ENCODE measurements at regions not wholly inside any gene's neighbourhood (a gene's known extent, or its start where the extent isn't known, plus 50 kb on each side); places are given as distances from the start of the nearest gene placed in this dataset.

- TF ChIP-seq, protein P1, sequence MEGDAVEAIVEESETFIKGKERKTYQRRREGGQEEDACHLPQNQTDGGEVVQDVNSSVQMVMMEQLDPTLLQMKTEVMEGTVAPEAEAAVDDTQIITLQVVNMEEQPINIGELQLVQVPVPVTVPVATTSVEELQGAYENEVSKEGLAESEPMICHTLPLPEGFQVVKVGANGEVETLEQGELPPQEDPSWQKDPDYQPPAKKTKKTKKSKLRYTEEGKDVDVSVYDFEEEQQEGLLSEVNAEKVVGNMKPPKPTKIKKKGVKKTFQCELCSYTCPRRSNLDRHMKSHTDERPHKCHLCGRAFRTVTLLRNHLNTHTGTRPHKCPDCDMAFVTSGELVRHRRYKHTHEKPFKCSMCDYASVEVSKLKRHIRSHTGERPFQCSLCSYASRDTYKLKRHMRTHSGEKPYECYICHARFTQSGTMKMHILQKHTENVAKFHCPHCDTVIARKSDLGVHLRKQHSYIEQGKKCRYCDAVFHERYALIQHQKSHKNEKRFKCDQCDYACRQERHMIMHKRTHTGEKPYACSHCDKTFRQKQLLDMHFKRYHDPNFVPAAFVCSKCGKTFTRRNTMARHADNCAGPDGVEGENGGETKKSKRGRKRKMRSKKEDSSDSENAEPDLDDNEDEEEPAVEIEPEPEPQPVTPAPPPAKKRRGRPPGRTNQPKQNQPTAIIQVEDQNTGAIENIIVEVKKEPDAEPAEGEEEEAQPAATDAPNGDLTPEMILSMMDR (IDR thresholded peaks at IDR 0.05; ENCODE audit: control insufficient read depth, insufficient read depth, low read depth, low read length, missing control alignments), result no peak
- H3K4me3 ChIP-seq (ENCODE audit: control insufficient read depth, low read depth, low read length), result no peak overlapping the region
- DNase-seq (ENCODE audit: low read depth), result no peak
These were observed 901.3 kb upstream of the SEMA6A start for GRCh38 chr5:117475919-117476318.

DNA sequence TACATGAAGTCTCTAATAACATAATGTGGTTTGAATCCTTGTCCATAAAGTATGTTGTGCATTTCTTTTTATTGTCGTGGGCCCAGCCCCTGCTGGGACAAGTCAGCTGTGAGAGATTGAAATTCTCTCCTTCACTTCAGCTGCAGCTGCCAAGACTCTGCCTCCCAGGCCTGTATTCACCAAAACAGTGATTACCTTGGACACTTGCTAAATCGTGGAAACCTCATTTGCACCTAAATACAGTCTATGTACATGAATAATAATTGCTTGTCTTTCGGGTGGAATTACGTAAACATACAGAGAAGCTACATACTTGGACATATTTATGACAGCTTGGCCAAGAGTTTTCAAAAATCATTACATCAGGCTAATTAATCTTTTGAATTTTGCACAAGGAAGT, 898.5 kb upstream of the SEMA6A start:
- TF ChIP-seq, protein P1 (IDR thresholded peaks at IDR 0.05; ENCODE audit: control insufficient read depth, insufficient read depth, low read depth, low read length, missing control alignments), result no peak
- H3K4me3 ChIP-seq (ENCODE audit: control insufficient read depth, low read depth, low read length), result no peak overlapping the region
- no peak for DNase-seq (ENCODE audit: low read depth)

DNA sequence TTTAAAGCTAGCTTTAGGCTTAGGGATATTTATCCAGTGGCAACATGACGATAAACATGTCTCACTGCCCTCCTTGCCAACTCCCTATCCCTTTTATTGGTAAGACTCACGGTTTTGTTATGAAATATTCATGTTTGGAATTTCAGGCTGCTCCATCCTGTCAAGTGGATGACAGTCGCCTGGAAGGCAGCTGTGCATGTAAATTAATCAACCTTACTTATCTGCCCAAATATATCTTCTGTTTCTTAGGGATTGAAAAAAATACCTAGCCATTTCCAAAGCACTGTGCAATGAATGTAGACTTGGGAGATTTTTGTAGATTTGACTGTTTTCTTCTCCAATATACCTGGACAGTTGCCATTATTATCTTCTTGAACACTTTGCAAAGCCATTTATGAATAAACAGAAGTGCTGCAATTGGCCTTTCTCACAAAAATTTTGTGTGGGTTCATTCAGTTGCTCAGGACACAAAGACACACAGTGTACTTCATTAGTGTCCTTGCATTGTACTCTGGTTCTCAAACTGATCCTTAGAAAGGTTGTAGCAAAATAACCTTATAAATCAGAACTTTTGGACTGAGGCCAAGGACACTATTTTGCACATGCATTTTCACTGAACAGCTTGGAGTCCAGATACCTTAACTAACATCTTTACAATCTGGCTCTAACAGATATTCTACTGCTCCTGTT, 889.4 kb upstream of the SEMA6A start:
- DNase-seq (ENCODE audit: low read depth), result no peak
- no peak overlapping the region for H3K4me3 ChIP-seq (ENCODE audit: control insufficient read depth, low read depth, low read length)
- TF ChIP-seq, protein P1 (IDR thresholded peaks at IDR 0.05; ENCODE audit: control insufficient read depth, insufficient read depth, low read depth, low read length, missing control alignments), result no peak

DNA sequence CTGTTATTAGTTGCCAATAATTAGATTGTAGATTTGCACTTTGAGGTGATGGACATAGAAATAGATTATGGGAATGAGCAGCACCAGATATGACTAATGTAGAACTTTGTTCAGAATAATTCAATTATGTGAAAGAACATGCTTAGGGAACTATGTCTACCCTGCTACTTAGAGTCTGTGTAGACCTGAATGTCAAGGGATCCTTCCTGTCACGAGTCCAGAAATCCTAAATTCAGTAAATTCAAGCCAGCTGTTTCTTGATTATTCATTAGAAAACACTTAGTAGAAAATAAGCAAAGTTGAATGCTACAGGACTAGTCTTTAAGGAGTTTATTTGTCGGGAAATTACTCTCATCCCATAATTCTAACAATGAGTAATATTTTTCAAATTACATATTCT, 887.3 kb upstream of the SEMA6A start:
- no peak overlapping the region for H3K4me3 ChIP-seq (ENCODE audit: control insufficient read depth, low read depth, low read length)
- no peak for DNase-seq (ENCODE audit: low read depth)
- TF ChIP-seq, protein P1 (IDR thresholded peaks at IDR 0.05; ENCODE audit: control insufficient read depth, insufficient read depth, low read depth, low read length, missing control alignments), result no peak

DNA sequence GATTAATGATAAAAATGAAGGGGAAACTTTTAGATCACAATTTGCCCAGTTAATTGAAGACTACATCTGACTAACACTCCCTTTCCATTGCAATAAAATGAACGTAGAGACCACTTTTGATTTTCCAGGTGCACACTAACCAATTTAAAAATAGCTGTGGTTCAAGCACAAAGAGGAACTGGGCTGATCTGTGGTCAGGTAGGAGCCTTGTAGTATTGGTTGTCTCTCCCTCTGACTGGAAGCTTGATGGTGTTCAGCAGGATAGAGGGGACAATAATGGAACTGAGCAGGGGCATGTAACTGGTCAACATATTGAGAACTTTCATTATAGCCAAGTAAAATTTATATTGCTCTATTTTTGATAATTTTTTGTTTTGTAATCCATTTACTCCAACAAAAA, 886.8 kb upstream of the SEMA6A start:
- H3K4me3 ChIP-seq (ENCODE audit: control insufficient read depth, low read depth, low read length), result no peak overlapping the region
- TF ChIP-seq, protein P1 (IDR thresholded peaks at IDR 0.05; ENCODE audit: control insufficient read depth, insufficient read depth, low read depth, low read length, missing control alignments), result no peak
- no peak for DNase-seq (ENCODE audit: low read depth)

GRCh38 chr5:117457656-117458055, 883.0 kb upstream of the SEMA6A start:
- TF ChIP-seq, protein P1 (IDR thresholded peaks at IDR 0.05; ENCODE audit: control insufficient read depth, insufficient read depth, low read depth, low read length, missing control alignments), result no peak
- DNase-seq (ENCODE audit: low read depth), result no peak
- no peak overlapping the region for H3K4me3 ChIP-seq (ENCODE audit: control insufficient read depth, low read depth, low read length)
